ENCODE measurements at regions not wholly inside any gene's neighbourhood (a gene's known extent, or its start where the extent isn't known, plus 50 kb on each side); places are given as distances from the start of the nearest gene placed in this dataset.

DNA sequence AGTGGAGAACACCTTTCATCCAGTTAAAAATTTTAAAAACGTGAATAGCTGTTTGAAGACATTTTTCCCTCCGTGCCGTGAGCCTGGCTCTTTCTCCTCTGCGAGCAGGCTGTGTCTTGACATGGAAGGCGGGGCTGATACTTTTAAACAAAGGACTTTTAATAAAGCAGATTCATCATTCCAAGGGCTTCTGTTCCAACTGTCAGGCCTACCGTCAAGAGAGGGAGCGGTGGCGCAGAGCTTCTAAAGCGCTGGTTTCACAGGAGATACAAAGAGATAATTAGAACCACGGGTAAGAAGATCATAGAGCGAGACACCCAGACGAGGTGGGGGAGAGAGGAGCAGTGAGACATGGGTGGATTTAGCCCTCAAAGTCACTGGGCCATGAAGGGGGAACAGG, 247.4 kb upstream of the C1orf174 start:
- TF ChIP-seq, protein P1, sequence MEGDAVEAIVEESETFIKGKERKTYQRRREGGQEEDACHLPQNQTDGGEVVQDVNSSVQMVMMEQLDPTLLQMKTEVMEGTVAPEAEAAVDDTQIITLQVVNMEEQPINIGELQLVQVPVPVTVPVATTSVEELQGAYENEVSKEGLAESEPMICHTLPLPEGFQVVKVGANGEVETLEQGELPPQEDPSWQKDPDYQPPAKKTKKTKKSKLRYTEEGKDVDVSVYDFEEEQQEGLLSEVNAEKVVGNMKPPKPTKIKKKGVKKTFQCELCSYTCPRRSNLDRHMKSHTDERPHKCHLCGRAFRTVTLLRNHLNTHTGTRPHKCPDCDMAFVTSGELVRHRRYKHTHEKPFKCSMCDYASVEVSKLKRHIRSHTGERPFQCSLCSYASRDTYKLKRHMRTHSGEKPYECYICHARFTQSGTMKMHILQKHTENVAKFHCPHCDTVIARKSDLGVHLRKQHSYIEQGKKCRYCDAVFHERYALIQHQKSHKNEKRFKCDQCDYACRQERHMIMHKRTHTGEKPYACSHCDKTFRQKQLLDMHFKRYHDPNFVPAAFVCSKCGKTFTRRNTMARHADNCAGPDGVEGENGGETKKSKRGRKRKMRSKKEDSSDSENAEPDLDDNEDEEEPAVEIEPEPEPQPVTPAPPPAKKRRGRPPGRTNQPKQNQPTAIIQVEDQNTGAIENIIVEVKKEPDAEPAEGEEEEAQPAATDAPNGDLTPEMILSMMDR (IDR thresholded peaks at IDR 0.05), result no peak
- TF ChIP-seq, protein P2, sequence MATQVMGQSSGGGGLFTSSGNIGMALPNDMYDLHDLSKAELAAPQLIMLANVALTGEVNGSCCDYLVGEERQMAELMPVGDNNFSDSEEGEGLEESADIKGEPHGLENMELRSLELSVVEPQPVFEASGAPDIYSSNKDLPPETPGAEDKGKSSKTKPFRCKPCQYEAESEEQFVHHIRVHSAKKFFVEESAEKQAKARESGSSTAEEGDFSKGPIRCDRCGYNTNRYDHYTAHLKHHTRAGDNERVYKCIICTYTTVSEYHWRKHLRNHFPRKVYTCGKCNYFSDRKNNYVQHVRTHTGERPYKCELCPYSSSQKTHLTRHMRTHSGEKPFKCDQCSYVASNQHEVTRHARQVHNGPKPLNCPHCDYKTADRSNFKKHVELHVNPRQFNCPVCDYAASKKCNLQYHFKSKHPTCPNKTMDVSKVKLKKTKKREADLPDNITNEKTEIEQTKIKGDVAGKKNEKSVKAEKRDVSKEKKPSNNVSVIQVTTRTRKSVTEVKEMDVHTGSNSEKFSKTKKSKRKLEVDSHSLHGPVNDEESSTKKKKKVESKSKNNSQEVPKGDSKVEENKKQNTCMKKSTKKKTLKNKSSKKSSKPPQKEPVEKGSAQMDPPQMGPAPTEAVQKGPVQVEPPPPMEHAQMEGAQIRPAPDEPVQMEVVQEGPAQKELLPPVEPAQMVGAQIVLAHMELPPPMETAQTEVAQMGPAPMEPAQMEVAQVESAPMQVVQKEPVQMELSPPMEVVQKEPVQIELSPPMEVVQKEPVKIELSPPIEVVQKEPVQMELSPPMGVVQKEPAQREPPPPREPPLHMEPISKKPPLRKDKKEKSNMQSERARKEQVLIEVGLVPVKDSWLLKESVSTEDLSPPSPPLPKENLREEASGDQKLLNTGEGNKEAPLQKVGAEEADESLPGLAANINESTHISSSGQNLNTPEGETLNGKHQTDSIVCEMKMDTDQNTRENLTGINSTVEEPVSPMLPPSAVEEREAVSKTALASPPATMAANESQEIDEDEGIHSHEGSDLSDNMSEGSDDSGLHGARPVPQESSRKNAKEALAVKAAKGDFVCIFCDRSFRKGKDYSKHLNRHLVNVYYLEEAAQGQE (IDR thresholded peaks at IDR 0.05; ENCODE audit: insufficient read depth in 1 of 2, low read depth in 2 of 2, low read length in 1 of 2), result no peak

Measured in Panc1 (cell line).